A549 (cell line): ENCODE measurements at regions not wholly inside any gene's neighbourhood (a gene's known extent, or its start where the extent isn't known, plus 50 kb on each side); places are given as distances from the start of the nearest gene placed in this dataset.

Experiments used
- ATAC-seq, 2 experiments: fragments of 200-7000 bp in 1 of 2; fragments of >200 bp in 1 of 2; cut with Nextera tagmentation in 1 of 2; cut with Tn5 transposase in 1 of 2; 3 replicates each; pipeline versions ENCODE4 v1.8.0 to v1.9.1; 2018 to 2020; ENCODE audit warnings: mild to moderate bottlenecking in 1 of 2, moderate library complexity in 1 of 2
- CTCF ChIA-PET: fragments of 300-600 bp; sonication (Branson Sonifier 250); formaldehyde crosslinking; extraction: SDS; loops from one replicate; lab custom pipeline; 2021; ENCODE audit warnings: antibody characterized with exemption, inconsistent platforms; lab: Yijun Ruan, JAX
- POLR2A ChIA-PET: fragments of 350-600 bp; formaldehyde crosslinking; extraction: SDS; loops from one replicate; lab custom pipeline; 2021; ENCODE audit warnings: antibody characterized with exemption, inconsistent platforms; lab: Yijun Ruan, JAX
- DNase-seq, 2 experiments: peaks; one replicate each; pipeline versions ENCODE4 v3.0.0 to v3.0.0-alpha.2; 2011 to 2016; ENCODE audit warnings: low read depth in 1 of 2, low spot score in 1 of 2
- FAIRE-seq: peaks from 2 replicates; lab custom pipeline; 2011; peaks lifted over from hg19 to GRCh38; lab: Jason Lieb, UNC
- H3K27ac ChIP-seq, 2 experiments: fragments of >200 bp; sonication (Bioruptor Twin); formaldehyde crosslinking; 3 replicates each; pipeline ENCODE4 v1.5.1; 2016 to 2017
- H3K4me1 ChIP-seq: fragments of >200 bp; sonication (Bioruptor Twin); formaldehyde crosslinking; 3 replicates; pipeline ENCODE4 v1.6.1; 2016
- H3K4me2 ChIP-seq: fragments of >200 bp; sonication (Bioruptor Twin); formaldehyde crosslinking; 3 replicates; pipeline ENCODE4 v1.6.1; 2016
- H3K4me3 ChIP-seq: fragments of >200 bp; sonication (Bioruptor Twin); formaldehyde crosslinking; 3 replicates; pipeline ENCODE4 v1.5.1; 2016
- H3K9me3 ChIP-seq: fragments of >200 bp; sonication (Bioruptor Twin); formaldehyde crosslinking; 3 replicates; pipeline ENCODE4 v1.6.1; 2016
- CHD4 ChIP-seq: fragments of 200-600 bp; sonication (generic); IDR thresholded peaks from 2 replicates; pipeline ENCODE4 v1.6.1; 2016; ENCODE audit warnings: antibody characterized with exemption, mild to moderate bottlenecking, borderline replicate concordance
- EHF ChIP-seq: fragments of 250-450 bp; sonication (Bioruptor Pico); IDR thresholded peaks from 2 replicates; pipeline ENCODE4 v1.5.0; 2020; ENCODE audit warnings: mild to moderate bottlenecking
- EHMT2 ChIP-seq: fragments of 200-600 bp; sonication (generic); IDR thresholded peaks from 2 replicates; pipeline ENCODE4 v1.6.1; 2016; ENCODE audit warnings: antibody characterized with exemption, low read depth, mild to moderate bottlenecking, moderate library complexity
- ESRRA ChIP-seq: fragments of 150-350 bp; IDR thresholded peaks from 2 replicates; pipeline ENCODE4 v1.6.1; 2014; ENCODE audit warnings: mild to moderate bottlenecking, low read length, borderline replicate concordance
- FOSL2 ChIP-seq, 2 experiments: fragments of 450-650 bp in 1 of 2; fragments of >200 bp in 1 of 2; sonication (Bioruptor Twin) in 1 of 2; formaldehyde crosslinking; IDR thresholded peaks; 2 replicates each; pipeline versions ENCODE4 v1.5.0 to v1.6.1; 2016 to 2020; ENCODE audit warnings: mild to moderate bottlenecking in 1 of 2, moderate library complexity in 1 of 2
- GATA3 ChIP-seq: IDR thresholded peaks from 2 replicates; pipeline ENCODE4 v1.6.1; 2012; ENCODE audit warnings: borderline replicate concordance
- HDAC2 ChIP-seq: fragments of 200-600 bp; sonication (generic); IDR thresholded peaks from 2 replicates; pipeline ENCODE4 v1.6.1; 2016
- HEYL ChIP-seq: fragments of 250-450 bp; sonication (Bioruptor Pico); IDR thresholded peaks from 2 replicates; pipeline ENCODE4 v1.8.0; 2021; ENCODE audit warnings: mild to moderate bottlenecking, moderate library complexity
- HMGXB4 ChIP-seq: fragments of 250-450 bp; sonication (Bioruptor Pico); IDR thresholded peaks from 2 replicates; pipeline ENCODE4 v1.5.0; 2021; ENCODE audit warnings: mild to moderate bottlenecking, moderate library complexity, borderline replicate concordance
- HOXB13 ChIP-seq: fragments of 250-450 bp; sonication (Bioruptor Pico); IDR thresholded peaks from 2 replicates; pipeline ENCODE4 v1.5.0; 2020; ENCODE audit warnings: low read depth, mild to moderate bottlenecking, moderate library complexity
- HOXB5 ChIP-seq: fragments of 250-450 bp; sonication (Bioruptor Pico); IDR thresholded peaks from 2 replicates; pipeline ENCODE4 v1.5.0; 2020; ENCODE audit warnings: mild to moderate bottlenecking, moderate library complexity
- KDM1A ChIP-seq: fragments of 200-600 bp; sonication (generic); IDR thresholded peaks from 2 replicates; pipeline ENCODE4 v1.6.1; 2016; ENCODE audit warnings: low read depth, mild to moderate bottlenecking
- MAZ ChIP-seq: fragments of 150-350 bp; IDR thresholded peaks from 2 replicates; pipeline ENCODE4 v1.6.1; 2014; ENCODE audit warnings: antibody characterized with exemption, low read depth, low read length, borderline replicate concordance
- NFE2L2 ChIP-seq: fragments of 150-350 bp; conservative IDR thresholded peaks from 2 replicates; pipeline ENCODE4 v1.6.1; 2014; ENCODE audit warnings: low read length
- PBX3 ChIP-seq: IDR thresholded peaks from 2 replicates; pipeline ENCODE4 v1.6.1; 2012
- RNF2 ChIP-seq: fragments of 200-600 bp; sonication (generic); IDR thresholded peaks from 2 replicates; pipeline ENCODE4 v1.6.1; 2016; ENCODE audit warnings: low read depth, mild to moderate bottlenecking, antibody characterized with exemption, moderate library complexity, borderline replicate concordance
- SREBF2 ChIP-seq: fragments of 450-650 bp; IDR thresholded peaks from 2 replicates; pipeline ENCODE4 v1.6.1; 2014; ENCODE audit warnings: mild to moderate bottlenecking, moderate library complexity
- TFCP2L1 ChIP-seq: fragments of 250-450 bp; sonication (Bioruptor Pico); IDR thresholded peaks from 2 replicates; pipeline ENCODE4 v1.5.0; 2021; ENCODE audit warnings: mild to moderate bottlenecking
- ZFP36 ChIP-seq: fragments of 450-650 bp; IDR thresholded peaks from 2 replicates; pipeline ENCODE4 v1.6.1; 2014; ENCODE audit warnings: borderline replicate concordance; ENCODE audit not compliant: partially characterized antibody
- ZSCAN20 ChIP-seq: fragments of 250-450 bp; sonication (Bioruptor Pico); IDR thresholded peaks from 2 replicates; pipeline ENCODE4 v1.8.0; 2022; ENCODE audit warnings: mild to moderate bottlenecking, moderate library complexity
- WGBS: methylation state at CpG from one replicate; pipeline ENCODE4 v1.1.6; 2017; ENCODE audit errors: missing lambda C conversion rate; 5-methylcytosine and 5-hydroxymethylcytosine counted together
- TF ChIP-seq, protein P1 (sequence below): fragments of >200 bp; sonication (Bioruptor Twin); formaldehyde crosslinking; IDR thresholded peaks from 3 replicates; pipeline ENCODE4 v1.5.1; 2016
- TF ChIP-seq, protein P2 (sequence below): fragments of 200-600 bp; sonication (generic); IDR thresholded peaks from 2 replicates; pipeline ENCODE4 v1.6.1; 2016; ENCODE audit warnings: antibody characterized with exemption, mild to moderate bottlenecking, moderate library complexity

GRCh38 chr18:7303316-7304060 lies 72.6 kb downstream of the LRRC30 start (continued):
- no peak for TF ChIP-seq FOSL2 (IDR thresholded peaks at IDR 0.05)
- TF ChIP-seq FOSL2 (CRISPR knock-in tag; IDR thresholded peaks at IDR 0.05) = no peak
- TF ChIP-seq PBX3 = no peak
- TF ChIP-seq ZFP36 = no peak
- TF ChIP-seq HDAC2 = no peak
- TF ChIP-seq HOXB5 = no peak
- TF ChIP-seq, protein P1, sequence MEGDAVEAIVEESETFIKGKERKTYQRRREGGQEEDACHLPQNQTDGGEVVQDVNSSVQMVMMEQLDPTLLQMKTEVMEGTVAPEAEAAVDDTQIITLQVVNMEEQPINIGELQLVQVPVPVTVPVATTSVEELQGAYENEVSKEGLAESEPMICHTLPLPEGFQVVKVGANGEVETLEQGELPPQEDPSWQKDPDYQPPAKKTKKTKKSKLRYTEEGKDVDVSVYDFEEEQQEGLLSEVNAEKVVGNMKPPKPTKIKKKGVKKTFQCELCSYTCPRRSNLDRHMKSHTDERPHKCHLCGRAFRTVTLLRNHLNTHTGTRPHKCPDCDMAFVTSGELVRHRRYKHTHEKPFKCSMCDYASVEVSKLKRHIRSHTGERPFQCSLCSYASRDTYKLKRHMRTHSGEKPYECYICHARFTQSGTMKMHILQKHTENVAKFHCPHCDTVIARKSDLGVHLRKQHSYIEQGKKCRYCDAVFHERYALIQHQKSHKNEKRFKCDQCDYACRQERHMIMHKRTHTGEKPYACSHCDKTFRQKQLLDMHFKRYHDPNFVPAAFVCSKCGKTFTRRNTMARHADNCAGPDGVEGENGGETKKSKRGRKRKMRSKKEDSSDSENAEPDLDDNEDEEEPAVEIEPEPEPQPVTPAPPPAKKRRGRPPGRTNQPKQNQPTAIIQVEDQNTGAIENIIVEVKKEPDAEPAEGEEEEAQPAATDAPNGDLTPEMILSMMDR = no peak
- no peak for TF ChIP-seq ZSCAN20 (CRISPR knock-in tag)
- TF ChIP-seq, protein P2, sequence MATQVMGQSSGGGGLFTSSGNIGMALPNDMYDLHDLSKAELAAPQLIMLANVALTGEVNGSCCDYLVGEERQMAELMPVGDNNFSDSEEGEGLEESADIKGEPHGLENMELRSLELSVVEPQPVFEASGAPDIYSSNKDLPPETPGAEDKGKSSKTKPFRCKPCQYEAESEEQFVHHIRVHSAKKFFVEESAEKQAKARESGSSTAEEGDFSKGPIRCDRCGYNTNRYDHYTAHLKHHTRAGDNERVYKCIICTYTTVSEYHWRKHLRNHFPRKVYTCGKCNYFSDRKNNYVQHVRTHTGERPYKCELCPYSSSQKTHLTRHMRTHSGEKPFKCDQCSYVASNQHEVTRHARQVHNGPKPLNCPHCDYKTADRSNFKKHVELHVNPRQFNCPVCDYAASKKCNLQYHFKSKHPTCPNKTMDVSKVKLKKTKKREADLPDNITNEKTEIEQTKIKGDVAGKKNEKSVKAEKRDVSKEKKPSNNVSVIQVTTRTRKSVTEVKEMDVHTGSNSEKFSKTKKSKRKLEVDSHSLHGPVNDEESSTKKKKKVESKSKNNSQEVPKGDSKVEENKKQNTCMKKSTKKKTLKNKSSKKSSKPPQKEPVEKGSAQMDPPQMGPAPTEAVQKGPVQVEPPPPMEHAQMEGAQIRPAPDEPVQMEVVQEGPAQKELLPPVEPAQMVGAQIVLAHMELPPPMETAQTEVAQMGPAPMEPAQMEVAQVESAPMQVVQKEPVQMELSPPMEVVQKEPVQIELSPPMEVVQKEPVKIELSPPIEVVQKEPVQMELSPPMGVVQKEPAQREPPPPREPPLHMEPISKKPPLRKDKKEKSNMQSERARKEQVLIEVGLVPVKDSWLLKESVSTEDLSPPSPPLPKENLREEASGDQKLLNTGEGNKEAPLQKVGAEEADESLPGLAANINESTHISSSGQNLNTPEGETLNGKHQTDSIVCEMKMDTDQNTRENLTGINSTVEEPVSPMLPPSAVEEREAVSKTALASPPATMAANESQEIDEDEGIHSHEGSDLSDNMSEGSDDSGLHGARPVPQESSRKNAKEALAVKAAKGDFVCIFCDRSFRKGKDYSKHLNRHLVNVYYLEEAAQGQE = no peak
- TF ChIP-seq, all 56 proteins: peak for 0

- WGBS = 54% methylated on average over 6 of the region's 6 CpGs
- DNase-seq = no peak
- POLR2A ChIA-PET = no interaction called here
- no peak for ATAC-seq
- no peak for FAIRE-seq
- H3K4me2 ChIP-seq = no peak overlapping the region
- no peaks in the 10 kb centered on the region; the same call in 2 of the 3 replicates for H3K9me3 ChIP-seq
- TF ChIP-seq EHF (no peak), HEYL (CRISPR knock-in tag) (no peak)
- TF ChIP-seq, all 56 proteins: peak for 0
- Histone ChIP-seq H3K27ac (no peak overlapping the region), H3K4me1 (no peaks in the 10 kb centered on the region), H3K4me3 (no peak overlapping the region)
- CTCF ChIA-PET = no interaction called here
These were observed 73.1 kb downstream of the LRRC30 start for GRCh38 chr18:7304061-7304370.

DNA sequence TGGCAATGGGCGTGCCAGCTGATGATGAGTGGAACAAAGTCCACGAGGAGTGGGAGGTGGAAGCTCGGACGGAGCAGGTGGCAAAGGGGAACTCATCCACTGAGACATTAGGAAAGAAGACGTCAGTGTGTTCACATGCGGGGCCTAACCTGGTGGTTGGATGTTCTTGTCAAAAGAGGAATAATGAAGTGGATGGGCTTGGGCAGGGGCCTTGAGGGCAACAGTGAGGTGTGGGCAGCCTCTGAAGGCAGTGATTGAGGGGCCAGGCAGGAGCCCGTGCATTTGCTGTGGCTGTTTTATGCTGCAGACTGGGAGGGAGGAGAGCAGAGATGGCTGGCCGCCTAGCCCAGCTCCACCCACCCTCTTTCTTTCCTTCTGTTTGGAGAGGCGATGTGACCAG lies 74.5 kb downstream of the LRRC30 start:
- Histone ChIP-seq H3K4me1 (no peaks in the 10 kb centered on the region), H3K4me3 (no peak overlapping the region), H3K4me2 (no peak overlapping the region), H3K27ac (no peak overlapping the region), H3K9me3 (no peaks in the 10 kb centered on the region)
- ChIA-PET CTCF (no interaction called here), POLR2A (no interaction called here)
- 65% methylated on average over 8 of the region's 9 CpGs for WGBS
- DNase-seq = no peak
- FAIRE-seq = no peak
- no peak for ATAC-seq
- TF ChIP-seq HMGXB4 (CRISPR knock-in tag) (no peak), EHMT2 (no peak), KDM1A (no peak), TFCP2L1 (CRISPR knock-in tag) (no peak), GATA3 (no peak), MAZ (no peak), RNF2 (no peak), HEYL (CRISPR knock-in tag) (no peak), ESRRA (no peak), CHD4 (no peak), EHF (no peak), SREBF2 (no peak), HOXB13 (no peak), NFE2L2 (no peak), HOXB5 (no peak)
- TF ChIP-seq, protein P2 = no peak
